Activated T-cell treated with anti-CD3 and anti-CD28 coated beads for 4 hours (primary cell): ENCODE measurements at regions not wholly inside any gene's neighbourhood (a gene's known extent, or its start where the extent isn't known, plus 50 kb on each side); places are given as distances from the start of the nearest gene placed in this dataset.

Experiments used
- DNase-seq: peaks from one replicate; pipeline ENCODE4 v3.0.0-alpha.2; 2020

GRCh38 chr5:8943301-8943700 is 602.6 kb downstream of the SEMA5A start:
- DNase-seq = no peak

DNA sequence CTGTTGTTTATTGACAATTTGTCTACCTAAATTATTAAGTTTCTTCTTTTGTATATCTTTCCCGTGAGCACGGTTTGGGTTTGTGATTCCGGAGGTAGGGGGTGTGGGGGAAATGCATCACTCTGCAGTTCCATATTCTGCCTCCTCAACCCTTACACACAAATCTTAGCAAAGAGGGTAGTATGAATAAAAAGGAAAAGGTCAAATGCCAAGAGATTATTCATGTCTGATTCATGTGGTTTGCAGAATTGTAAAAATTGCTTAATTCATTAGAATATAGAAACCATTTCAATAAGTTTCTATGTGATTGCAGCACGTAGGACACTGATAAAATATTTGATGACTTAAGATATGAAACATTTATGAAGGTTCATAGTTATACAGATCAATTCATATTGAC is 601.9 kb downstream of the SEMA5A start:
- DNase-seq = no peak

DNA sequence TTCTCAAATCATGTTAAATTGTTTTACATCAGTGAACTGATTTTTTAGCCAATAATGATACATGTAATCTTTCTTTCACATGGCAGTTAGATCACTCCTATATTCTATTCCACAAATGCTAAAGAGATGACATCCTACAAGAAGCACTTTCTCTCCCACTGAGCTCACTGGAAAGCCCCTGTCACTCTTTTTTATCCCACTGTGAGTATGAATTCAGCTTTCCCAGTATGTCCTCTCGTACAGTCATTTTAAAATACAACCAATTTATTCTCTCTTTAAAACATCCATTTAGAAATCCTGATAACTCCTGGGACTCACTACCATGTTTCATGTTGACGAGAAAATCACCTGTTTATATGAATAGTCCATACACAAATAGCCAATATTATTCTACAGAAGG is 599.9 kb downstream of the SEMA5A start:
- DNase-seq = no peak

DNA sequence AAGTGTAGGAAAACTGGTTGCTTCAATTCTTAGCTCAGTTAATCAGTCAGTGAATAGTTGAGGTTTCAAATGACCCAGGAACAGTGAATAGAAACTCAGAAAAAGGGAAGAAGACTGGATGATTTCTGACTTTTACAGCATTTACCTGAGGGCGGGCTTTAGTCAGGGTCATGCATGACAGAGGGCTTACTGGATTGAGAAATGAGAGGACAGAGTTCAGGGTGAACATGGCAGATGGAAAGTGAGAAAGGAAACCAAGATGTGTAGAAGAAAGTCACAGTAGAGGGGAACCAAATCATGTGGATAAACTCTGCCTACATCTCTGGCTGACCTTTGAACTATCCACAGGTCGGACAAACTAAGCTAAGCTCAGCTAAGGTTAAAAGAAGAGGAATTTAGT is 596.0 kb downstream of the SEMA5A start:
- no peak for DNase-seq

- DNase-seq = no peak
These were observed 593.7 kb downstream of the SEMA5A start for GRCh38 chr5:8952147-8952546.

DNA sequence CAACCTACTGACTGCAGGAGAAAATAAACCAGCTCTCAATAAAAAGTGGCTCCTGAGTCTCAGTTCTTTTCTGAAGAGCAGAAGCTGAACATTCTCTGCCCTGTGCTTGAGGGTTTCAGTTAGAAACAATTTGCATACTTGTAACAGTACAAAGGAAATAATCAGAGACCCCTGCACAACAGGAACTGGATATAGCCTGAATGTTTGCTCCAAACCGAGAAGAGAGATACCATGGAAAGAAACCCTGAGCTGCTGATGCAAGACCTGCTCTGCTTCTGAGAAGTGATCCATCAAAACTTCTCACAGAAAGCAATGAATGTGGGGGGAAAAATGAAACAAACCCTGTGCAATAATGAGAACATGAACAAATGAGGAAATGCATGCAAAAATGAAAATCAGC is 592.9 kb downstream of the SEMA5A start:
- DNase-seq = no peak

DNA sequence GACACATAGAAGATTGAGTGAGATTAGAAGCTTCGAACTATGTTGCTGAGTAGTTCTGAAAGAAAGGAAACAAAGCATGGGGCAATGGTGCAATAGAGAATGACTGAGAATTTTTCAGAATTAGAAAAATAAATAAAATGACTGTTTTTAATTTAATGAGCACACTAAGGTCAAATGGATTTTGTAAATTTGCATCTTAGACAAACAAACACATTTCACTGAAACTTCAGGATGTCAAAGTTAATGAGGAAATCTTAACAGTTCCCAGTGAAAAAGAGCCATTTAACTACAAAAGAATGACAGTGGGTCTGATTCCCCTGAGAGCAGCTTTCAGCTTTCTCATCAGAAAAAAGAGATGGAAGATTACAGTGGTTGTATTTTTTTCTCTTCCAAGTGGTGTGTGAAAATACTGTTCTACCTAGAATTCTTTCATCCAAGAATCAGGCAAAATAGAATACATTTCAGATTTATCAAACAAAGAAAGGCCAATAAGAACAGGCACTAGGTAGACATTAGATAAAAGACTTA is 591.9 kb downstream of the SEMA5A start:
- DNase-seq = no peak

- no peak for DNase-seq
These were observed 591.1 kb downstream of the SEMA5A start for GRCh38 chr5:8954801-8955200.

GRCh38 chr5:8956659-8957058 is 589.2 kb downstream of the SEMA5A start:
- DNase-seq = no peak

DNA sequence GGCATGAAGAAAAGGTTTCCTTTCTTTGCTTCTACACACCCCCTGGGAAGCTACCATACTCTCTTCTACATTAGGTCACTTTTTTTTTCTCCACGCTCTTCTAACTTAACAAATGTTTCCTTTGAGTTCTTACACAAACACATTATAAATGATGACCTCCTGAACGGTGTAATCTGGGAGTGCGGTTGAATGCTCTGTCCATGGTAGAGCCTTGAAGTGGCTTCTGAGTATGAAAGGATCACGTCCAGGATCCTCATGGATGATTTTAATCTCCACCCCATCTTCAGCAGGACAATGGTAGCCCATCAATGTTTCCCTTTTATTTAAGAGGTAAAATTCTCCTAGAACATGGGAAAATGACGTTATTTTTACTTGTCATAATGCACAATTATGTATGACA is 587.3 kb downstream of the SEMA5A start:
- DNase-seq = no peak

GRCh38 chr5:8961219-8961618 is 584.7 kb downstream of the SEMA5A start:
- DNase-seq = no peak

DNA sequence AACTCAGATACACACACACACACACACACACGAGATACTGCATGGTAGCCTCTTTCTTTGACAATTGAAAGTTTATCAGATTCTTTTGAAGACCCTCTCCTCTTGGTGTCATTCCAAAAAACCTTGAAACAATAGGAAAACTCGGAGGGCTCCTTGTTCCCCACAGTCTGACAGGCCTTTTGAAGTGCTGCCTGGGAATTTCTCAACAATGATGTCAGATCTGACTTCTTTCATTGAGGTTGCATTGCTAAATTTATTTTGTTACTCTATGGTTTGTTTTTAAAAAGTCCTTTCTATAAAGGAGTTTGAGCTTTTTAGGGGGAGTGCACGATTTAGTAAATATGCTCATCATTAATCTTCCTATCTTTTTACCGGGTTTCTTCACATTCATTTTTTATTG is 583.9 kb downstream of the SEMA5A start:
- DNase-seq = no peak

GRCh38 chr5:8981016-8981415 is 564.9 kb downstream of the SEMA5A start:
- no peak for DNase-seq

DNA sequence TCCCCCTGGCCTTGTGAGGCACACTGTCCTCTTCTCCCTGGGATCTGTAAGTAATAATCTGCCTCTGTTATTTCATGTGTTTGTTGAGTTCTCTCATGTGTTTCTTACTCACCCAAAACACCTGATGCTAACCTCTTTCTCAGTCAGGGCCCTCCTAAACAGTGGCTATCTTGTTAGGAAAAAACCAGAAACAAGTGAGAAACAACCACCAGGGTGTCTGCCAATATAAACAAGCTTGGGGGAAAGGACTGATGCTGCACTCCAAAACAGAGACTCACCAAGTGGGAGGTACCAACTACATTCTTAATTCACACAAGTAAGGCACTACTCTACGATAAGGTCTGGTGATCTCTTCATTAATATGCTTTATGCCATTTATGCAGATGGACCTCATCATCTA is 564.4 kb downstream of the SEMA5A start:
- no peak for DNase-seq

DNA sequence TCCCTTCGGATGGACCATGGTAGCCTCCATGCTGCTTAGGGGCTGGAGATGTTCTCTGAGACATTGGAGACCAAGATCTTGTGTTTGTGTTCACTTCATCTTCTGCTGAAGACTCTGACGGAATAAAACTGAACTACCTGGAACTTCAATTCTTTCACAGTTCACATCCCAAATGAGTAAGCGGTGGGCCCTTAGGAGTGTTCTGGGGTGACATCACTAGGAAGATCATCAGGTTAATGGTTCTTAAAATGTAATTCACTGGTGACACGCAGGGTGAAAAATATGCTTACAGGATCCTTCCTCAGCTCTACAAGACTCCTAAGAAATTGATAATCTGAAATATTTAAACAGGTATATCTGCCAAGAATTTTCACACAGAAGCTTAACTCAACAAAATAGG is 561.5 kb downstream of the SEMA5A start:
- DNase-seq = no peak
